Neural progenitor cell (in vitro differentiated cells): ENCODE measurements at regions not wholly inside any gene's neighbourhood (a gene's known extent, or its start where the extent isn't known, plus 50 kb on each side); places are given as distances from the start of the nearest gene placed in this dataset.

Experiments
- DNase-seq: peaks from one replicate; pipeline ENCODE4 v3.0.0-alpha.2; 2016; ENCODE audit warnings: low spot score
- H2AFZ ChIP-seq: fragments of 200-600 bp; sonication (generic); replicated peaks from 2 replicates; pipeline ENCODE4 v1.6.1; 2016; ENCODE audit warnings: antibody characterized with exemption
- H3F3A ChIP-seq: fragments of 200-600 bp; sonication (generic); 2 replicates; pipeline ENCODE4 v1.6.1; 2016; ENCODE audit warnings: antibody characterized with exemption, low read depth
- H3K27ac ChIP-seq: fragments of 200-600 bp; sonication (generic); 2 replicates; pipeline ENCODE4 v1.5.1; 2016; ENCODE audit warnings: mild to moderate bottlenecking
- H3K27me3 ChIP-seq: fragments of 200-600 bp; sonication (generic); 2 replicates; pipeline ENCODE4 v1.6.1; 2016; ENCODE audit warnings: mild to moderate bottlenecking, moderate library complexity
- H3K36me3 ChIP-seq: fragments of 200-600 bp; sonication (generic); 2 replicates; pipeline ENCODE4 v1.5.1; 2016
- H3K4me1 ChIP-seq: fragments of 200-600 bp; sonication (generic); 2 replicates; pipeline ENCODE4 v1.6.1; 2016; ENCODE audit warnings: mixed run types
- H3K4me2 ChIP-seq: fragments of 200-600 bp; sonication (generic); 2 replicates; pipeline ENCODE4 v1.6.1; 2016
- H3K4me3 ChIP-seq: fragments of 200-600 bp; sonication (generic); 2 replicates; pipeline ENCODE4 v1.5.1; 2016
- H3K79me2 ChIP-seq: fragments of 200-600 bp; sonication (generic); 2 replicates; pipeline ENCODE4 v1.6.1; 2016; ENCODE audit warnings: low read depth
- H3K9ac ChIP-seq: fragments of 200-600 bp; sonication (generic); 2 replicates; pipeline ENCODE4 v1.6.1; 2016
- H3K9me3 ChIP-seq: fragments of 200-600 bp; sonication (generic); 2 replicates; pipeline ENCODE4 v1.5.1; 2016; ENCODE audit warnings: low read depth
- H4K20me1 ChIP-seq: fragments of 200-600 bp; sonication (generic); 2 replicates; pipeline ENCODE4 v1.6.1; 2016; ENCODE audit warnings: low read depth
- H3K27ac Mint-ChIP-seq: 3 replicates; pipeline ENCODE4 v1.8.0; 2021; ENCODE audit warnings: mixed read lengths
- H3K27me3 Mint-ChIP-seq: 2 replicates; pipeline ENCODE4 v1.8.0; 2022; ENCODE audit warnings: low read depth, mild to moderate bottlenecking, inconsistent platforms, moderate library complexity, mixed read lengths; ENCODE audit not compliant: insufficient read depth
- H3K36me3 Mint-ChIP-seq: 3 replicates; pipeline ENCODE4 v1.8.0; 2021; ENCODE audit warnings: mixed read lengths
- H3K4me1 Mint-ChIP-seq: 3 replicates; pipeline ENCODE4 v1.8.0; 2021; ENCODE audit warnings: mixed read lengths
- H3K4me3 Mint-ChIP-seq: 3 replicates; pipeline ENCODE4 v1.8.0; 2021; ENCODE audit warnings: mild to moderate bottlenecking, moderate library complexity, mixed read lengths
- H3K9me3 Mint-ChIP-seq: 3 replicates; pipeline ENCODE4 v1.8.0; 2020; ENCODE audit warnings: mixed read lengths
- EZH2 ChIP-seq: fragments of 200-600 bp; sonication (generic); IDR thresholded peaks from 2 replicates; pipeline ENCODE4 v1.6.1; 2017; ENCODE audit warnings: antibody characterized with exemption, mild to moderate bottlenecking, moderate library complexity
- EZH2phosphoT487 ChIP-seq: fragments of 200-600 bp; sonication (generic); IDR thresholded peaks from 2 replicates; pipeline ENCODE4 v1.6.1; 2017; ENCODE audit warnings: antibody characterized with exemption
- TF ChIP-seq, protein P1 (sequence below): fragments of 200-600 bp; sonication (generic); IDR thresholded peaks from 2 replicates; pipeline ENCODE4 v1.5.1; 2017; ENCODE audit warnings: antibody characterized with exemption, mild to moderate bottlenecking

DNA sequence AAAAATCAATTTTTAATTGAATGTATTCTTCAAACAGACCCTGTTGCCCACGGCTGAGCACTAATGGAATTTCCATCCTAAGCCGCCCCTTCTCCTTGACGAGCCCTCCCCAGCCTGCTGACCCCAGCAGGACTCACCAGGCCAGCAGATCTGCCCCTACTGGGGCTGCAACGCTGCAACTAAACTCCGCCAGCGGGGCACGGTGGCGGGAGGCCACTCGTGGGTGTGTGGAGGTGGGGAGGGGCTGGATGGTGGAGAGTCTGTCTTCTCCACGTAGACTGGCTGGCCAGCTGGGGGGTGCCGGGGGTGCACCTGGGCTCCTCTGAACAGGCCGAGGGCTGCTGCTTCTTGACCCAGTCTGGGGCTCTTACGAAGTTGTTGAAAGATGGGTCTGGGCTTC, 67.8 kb downstream of the ENGASE start:
- H3K27me3 Mint-ChIP-seq = peaks cover 12% of the 10 kb centered on the region
- no peak overlapping the region for H3K4me3 Mint-ChIP-seq
- TF ChIP-seq, protein P1, sequence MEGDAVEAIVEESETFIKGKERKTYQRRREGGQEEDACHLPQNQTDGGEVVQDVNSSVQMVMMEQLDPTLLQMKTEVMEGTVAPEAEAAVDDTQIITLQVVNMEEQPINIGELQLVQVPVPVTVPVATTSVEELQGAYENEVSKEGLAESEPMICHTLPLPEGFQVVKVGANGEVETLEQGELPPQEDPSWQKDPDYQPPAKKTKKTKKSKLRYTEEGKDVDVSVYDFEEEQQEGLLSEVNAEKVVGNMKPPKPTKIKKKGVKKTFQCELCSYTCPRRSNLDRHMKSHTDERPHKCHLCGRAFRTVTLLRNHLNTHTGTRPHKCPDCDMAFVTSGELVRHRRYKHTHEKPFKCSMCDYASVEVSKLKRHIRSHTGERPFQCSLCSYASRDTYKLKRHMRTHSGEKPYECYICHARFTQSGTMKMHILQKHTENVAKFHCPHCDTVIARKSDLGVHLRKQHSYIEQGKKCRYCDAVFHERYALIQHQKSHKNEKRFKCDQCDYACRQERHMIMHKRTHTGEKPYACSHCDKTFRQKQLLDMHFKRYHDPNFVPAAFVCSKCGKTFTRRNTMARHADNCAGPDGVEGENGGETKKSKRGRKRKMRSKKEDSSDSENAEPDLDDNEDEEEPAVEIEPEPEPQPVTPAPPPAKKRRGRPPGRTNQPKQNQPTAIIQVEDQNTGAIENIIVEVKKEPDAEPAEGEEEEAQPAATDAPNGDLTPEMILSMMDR = no peak
- TF ChIP-seq EZH2phosphoT487 (no peak), EZH2 (no peak)
- Histone ChIP-seq H3K79me2 (no peaks in the 10 kb centered on the region), H3K36me3 (no peaks in the 10 kb centered on the region), H3K4me2 (peak overlapping the region; percentile 10), H3F3A (no peaks in the 10 kb centered on the region), H4K20me1 (no peaks in the 10 kb centered on the region), H3K4me3 (no peak overlapping the region), H3K27me3 (no peaks in the 10 kb centered on the region), H3K9me3 (no peaks in the 10 kb centered on the region), H3K9ac (no peak overlapping the region), H3K4me1 (peaks cover 16% of the 10 kb centered on the region), H2AFZ (no peak overlapping the region), H3K27ac (no peak overlapping the region)
- no peaks in the 10 kb centered on the region for H3K9me3 Mint-ChIP-seq
- H3K4me1 Mint-ChIP-seq = peaks cover 24% of the 10 kb centered on the region
- no peaks in the 10 kb centered on the region for H3K36me3 Mint-ChIP-seq
- no peak overlapping the region for H3K27ac Mint-ChIP-seq
- no peak for DNase-seq

DNA sequence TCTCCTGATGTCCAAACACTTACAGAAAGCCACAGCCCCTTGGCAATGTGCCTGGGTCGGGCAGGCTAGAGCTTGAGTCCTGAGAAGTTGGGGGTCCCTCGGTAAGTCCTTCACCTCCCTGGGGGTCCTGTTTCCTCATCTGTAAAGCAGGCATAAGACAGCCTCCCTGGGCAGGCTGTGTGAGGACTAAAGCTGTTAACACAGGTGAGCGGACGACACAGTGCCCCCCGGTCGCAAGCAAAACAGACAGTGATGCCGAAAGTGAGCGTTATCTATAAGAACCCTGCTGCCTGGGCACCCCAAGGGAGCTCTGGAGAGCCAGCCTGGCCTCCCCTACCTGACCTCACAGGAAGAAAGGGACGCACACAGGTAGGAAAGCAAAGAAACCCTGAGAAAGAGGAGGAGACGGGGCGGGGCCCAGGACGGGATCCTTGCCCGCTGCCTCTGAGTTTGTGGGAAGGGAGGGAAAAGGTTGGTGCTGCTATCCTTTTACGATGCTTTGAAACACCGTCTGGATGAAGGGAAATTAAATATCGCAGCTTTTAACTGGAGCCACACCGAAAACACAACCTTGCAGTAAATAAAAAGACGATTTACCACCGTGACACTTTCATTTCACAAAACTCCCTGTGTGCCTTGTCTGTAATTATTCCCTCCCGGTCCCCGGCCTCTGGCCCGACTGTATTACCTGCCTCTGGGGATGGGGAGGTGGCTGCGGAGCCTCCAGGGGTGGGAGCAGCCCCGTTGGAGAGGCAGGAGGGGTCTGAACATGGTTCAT, 67.1 kb downstream of the ENGASE start:
- no peak overlapping the region for H3K9ac ChIP-seq
- H3K27me3 ChIP-seq = no peaks in the 10 kb centered on the region
- no peak overlapping the region for H2AFZ ChIP-seq
- Mint-ChIP-seq H3K27ac (no peak overlapping the region), H3K9me3 (no peaks in the 10 kb centered on the region), H3K4me1 (peaks cover 29% of the 10 kb centered on the region), H3K27me3 (peaks cover 12% of the 10 kb centered on the region), H3K4me3 (no peak overlapping the region), H3K36me3 (no peaks in the 10 kb centered on the region)
- no peaks in the 10 kb centered on the region for H3F3A ChIP-seq
- H3K4me3 ChIP-seq = no peak overlapping the region
- TF ChIP-seq, protein P1 = no peak
- TF ChIP-seq EZH2 (no peak), EZH2phosphoT487 (no peak)
- H3K9me3 ChIP-seq = no peaks in the 10 kb centered on the region
- H3K79me2 ChIP-seq = no peaks in the 10 kb centered on the region
- H4K20me1 ChIP-seq = no peaks in the 10 kb centered on the region
- peaks cover 16% of the 10 kb centered on the region for H3K4me1 ChIP-seq
- peak overlapping the region; percentile 10 for H3K4me2 ChIP-seq
- H3K36me3 ChIP-seq = no peaks in the 10 kb centered on the region
- no peak overlapping the region for H3K27ac ChIP-seq
- no peak for DNase-seq

DNA sequence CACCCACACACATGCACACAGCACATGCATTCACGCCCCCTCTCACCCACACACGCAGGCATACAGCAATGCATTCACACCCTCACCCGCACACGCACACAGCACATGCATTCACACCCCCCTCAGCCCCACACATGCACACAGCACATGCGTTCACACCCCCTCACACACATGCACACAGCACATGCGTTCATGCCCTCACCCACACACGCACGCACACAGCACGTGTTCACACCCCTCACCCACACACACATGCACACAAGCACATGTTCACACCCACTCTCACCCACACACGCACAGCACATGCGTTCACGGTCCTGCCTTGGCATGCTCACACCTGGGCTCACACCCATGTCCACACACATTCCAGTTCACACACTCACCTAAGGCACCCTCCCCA, 64.2 kb downstream of the ENGASE start:
- no peaks in the 10 kb centered on the region for H3K79me2 ChIP-seq
- no peaks in the 10 kb centered on the region for H3K9me3 Mint-ChIP-seq
- H3K4me1 Mint-ChIP-seq = peaks cover 30% of the 10 kb centered on the region
- peak overlapping the region; percentile 62 for H3K27ac Mint-ChIP-seq
- peaks cover 16% of the 10 kb centered on the region for H3K27me3 Mint-ChIP-seq
- H3K36me3 Mint-ChIP-seq = no peaks in the 10 kb centered on the region
- H2AFZ ChIP-seq = no peak overlapping the region
- H3K27ac ChIP-seq = no peak overlapping the region
- H3K9ac ChIP-seq = no peak overlapping the region
- DNase-seq = no peak
- no peak overlapping the region for H3K4me3 Mint-ChIP-seq
- no peaks in the 10 kb centered on the region for H3F3A ChIP-seq
- no peaks in the 10 kb centered on the region for H4K20me1 ChIP-seq
- TF ChIP-seq, protein P1 = no peak
- TF ChIP-seq EZH2 (no peak), EZH2phosphoT487 (no peak)
- no peaks in the 10 kb centered on the region for H3K36me3 ChIP-seq
- H3K27me3 ChIP-seq = no peaks in the 10 kb centered on the region
- peaks cover 16% of the 10 kb centered on the region for H3K4me1 ChIP-seq
- H3K9me3 ChIP-seq = no peaks in the 10 kb centered on the region
- no peak overlapping the region for H3K4me3 ChIP-seq
- no peak overlapping the region for H3K4me2 ChIP-seq
